ELR (cell line): ENCODE measurements at regions not wholly inside any gene's neighbourhood (a gene's known extent, or its start where the extent isn't known, plus 50 kb on each side); places are given as distances from the start of the nearest gene placed in this dataset.

Source experiments
- DNase-seq: peaks from one replicate; pipeline ENCODE4 v3.0.0-alpha.2; 2015; ENCODE audit warnings: low read depth

GRCh38 chr12:100675432-100675831 is 101.9 kb downstream of the GAS2L3 start:
- peak; percentile 83 for DNase-seq

- no peak for DNase-seq
Measured at GRCh38 chr12:100681074-100681473, 107.6 kb downstream of the GAS2L3 start.

- DNase-seq: no peak
Measured at GRCh38 chr12:100682178-100682577, 108.7 kb downstream of the GAS2L3 start.

- DNase-seq: no peak
Measured at GRCh38 chr12:100687686-100688085, 106.9 kb upstream of the ANO4 start.

- peak; percentile 44 for DNase-seq
Measured at GRCh38 chr12:100688451-100688864, 106.1 kb upstream of the ANO4 start.

- no peak for DNase-seq
Measured at GRCh38 chr12:100692502-100692901, 102.1 kb upstream of the ANO4 start.

GRCh38 chr12:100698518-100698917 is 96.1 kb upstream of the ANO4 start:
- peak; percentile 50 for DNase-seq

- no peak for DNase-seq
Measured at GRCh38 chr12:100699209-100699608, 95.4 kb upstream of the ANO4 start.

GRCh38 chr12:100703337-100703736 is 91.2 kb upstream of the ANO4 start:
- DNase-seq: no peak

GRCh38 chr12:100703868-100704267 is 90.7 kb upstream of the ANO4 start:
- no peak for DNase-seq

GRCh38 chr12:100706033-100706432 is 88.5 kb upstream of the ANO4 start:
- peak; percentile 98 for DNase-seq

GRCh38 chr12:100708591-100708990 is 86.0 kb upstream of the ANO4 start:
- DNase-seq: no peak

- DNase-seq: peak; percentile 8
Measured at GRCh38 chr12:100715976-100716944, 78.3 kb upstream of the ANO4 start.

- DNase-seq: peak; percentile 48
Measured at GRCh38 chr12:100716945-100717732, 77.4 kb upstream of the ANO4 start.

GRCh38 chr12:100717733-100718067 is 76.9 kb upstream of the ANO4 start:
- peak; percentile 44 for DNase-seq

- DNase-seq: peak; percentile 80
Measured at GRCh38 chr12:100718187-100718586, 76.4 kb upstream of the ANO4 start.

GRCh38 chr12:100720016-100720654 is 74.4 kb upstream of the ANO4 start:
- DNase-seq: peak; percentile 17

- no peak for DNase-seq
Measured at GRCh38 chr12:100721169-100721568, 73.4 kb upstream of the ANO4 start.

GRCh38 chr12:100724071-100724470 is 70.5 kb upstream of the ANO4 start:
- no peak for DNase-seq

GRCh38 chr12:100733817-100734593 is 60.6 kb upstream of the ANO4 start:
- peak; percentile 73 for DNase-seq

- no peak for DNase-seq
Measured at GRCh38 chr12:100737168-100737567, 57.4 kb upstream of the ANO4 start.

GRCh38 chr12:100738086-100738485 is 56.5 kb upstream of the ANO4 start:
- DNase-seq: no peak
